ENCODE measurements at regions not wholly inside any gene's neighbourhood (a gene's known extent, or its start where the extent isn't known, plus 50 kb on each side); places are given as distances from the start of the nearest gene placed in this dataset.

- TF ChIP-seq CTCF (IDR thresholded peaks at IDR 0.05; ENCODE audit: borderline replicate concordance, control extremely low read depth, extremely low read depth, insufficient read depth, missing control alignments): no peak
- DNase-seq (ENCODE audit: low spot score): no peak
- in situ Hi-C loops (cut with MboI; ENCODE audit: low sequenced_read_pairs, unreplicated experiment): no loop called here
Observed at GRCh38 chr6:169911264-169912263, 160.1 kb downstream of the ERMARD start.

GRCh38 chr6:169909113-169909512 lies 157.7 kb downstream of the ERMARD start:
- in situ Hi-C loops (cut with MboI; ENCODE audit: low sequenced_read_pairs, unreplicated experiment): no loop called here
- no peak for DNase-seq (ENCODE audit: low spot score)
- no peak for TF ChIP-seq CTCF (IDR thresholded peaks at IDR 0.05; ENCODE audit: borderline replicate concordance, control extremely low read depth, extremely low read depth, insufficient read depth, missing control alignments)

- TF ChIP-seq CTCF (IDR thresholded peaks at IDR 0.05; ENCODE audit: borderline replicate concordance, control extremely low read depth, extremely low read depth, insufficient read depth, missing control alignments): no peak
- DNase-seq (ENCODE audit: low spot score): no peak
- in situ Hi-C loops (cut with MboI; ENCODE audit: low sequenced_read_pairs, unreplicated experiment): no loop called here
Observed at GRCh38 chr6:169908403-169908933, 157.0 kb downstream of the ERMARD start.

- DNase-seq (ENCODE audit: low spot score): no peak
- in situ Hi-C loops (cut with MboI; ENCODE audit: low sequenced_read_pairs, unreplicated experiment): no loop called here
- TF ChIP-seq CTCF (IDR thresholded peaks at IDR 0.05; ENCODE audit: borderline replicate concordance, control extremely low read depth, extremely low read depth, insufficient read depth, missing control alignments): no peak
Observed at GRCh38 chr6:169907419-169908115, 156.1 kb downstream of the ERMARD start.

- in situ Hi-C loops (cut with MboI; ENCODE audit: low sequenced_read_pairs, unreplicated experiment): no loop called here
- no peak for TF ChIP-seq CTCF (IDR thresholded peaks at IDR 0.05; ENCODE audit: borderline replicate concordance, control extremely low read depth, extremely low read depth, insufficient read depth, missing control alignments)
Observed at GRCh38 chr6:169906688-169907418, 155.4 kb downstream of the ERMARD start.

More at GRCh38 chr6:169906688-169907418, 155.4 kb downstream of the ERMARD start:
- no peak for DNase-seq (ENCODE audit: low spot score)
